ENCODE measurements at regions not wholly inside any gene's neighbourhood (a gene's known extent, or its start where the extent isn't known, plus 50 kb on each side); places are given as distances from the start of the nearest gene placed in this dataset.
"Not testable (repeated sequence)": the region's sequence is repeated elsewhere in the genome, so short reads cannot be mapped to it uniquely, and the experiment has no call there.

DNA sequence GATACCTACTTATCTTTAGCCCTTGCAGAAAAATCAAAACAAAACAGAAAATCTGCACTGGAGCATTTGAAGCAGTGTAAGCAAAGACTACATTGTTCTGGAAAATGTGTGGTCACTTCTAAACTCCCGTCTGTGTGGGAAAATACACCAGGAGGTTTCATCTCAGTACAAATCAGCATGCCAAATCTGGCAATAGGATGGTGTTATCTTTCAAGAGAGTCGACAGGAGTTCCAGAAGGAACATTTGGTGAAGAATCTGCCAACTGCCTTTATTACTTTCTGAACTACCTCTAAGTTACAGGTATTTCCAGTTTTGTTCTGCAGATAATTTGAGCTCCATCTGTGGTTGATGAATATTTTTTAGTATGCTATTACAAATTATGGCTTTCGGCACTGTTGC is 1348.0 kb downstream of the RAPGEF2 start:
- H3K4me3 ChIP-seq (ENCODE audit: low read depth in 1 of 3, low read length in 3 of 3) = no peak overlapping the region
- H3K27me3 ChIP-seq (ENCODE audit: control insufficient read depth in 3 of 3, insufficient read depth in 3 of 3, low read length in 3 of 3) = no peaks in the 10 kb centered on the region
- FAIRE-seq (no peak), DNase-seq (no peak)
- no peak overlapping the region for H3K27ac ChIP-seq (ENCODE audit: low read depth in 1 of 3, low read length in 2 of 3)
- no peaks in the 10 kb centered on the region for H3K9me3 ChIP-seq (ENCODE audit: control insufficient read depth in 2 of 2, insufficient read depth in 1 of 2, low read depth in 1 of 2, low read length in 1 of 2)
- H3K36me3 ChIP-seq (ENCODE audit: control insufficient read depth in 3 of 3, insufficient read depth in 2 of 3, low read depth in 1 of 3, low read length in 3 of 3) = no peaks in the 10 kb centered on the region
- 53 to 68% (median 57%) methylated on average over 3 of the region's 3 CpGs for WGBS, 3 donors
- H3K4me1 ChIP-seq (ENCODE audit: control insufficient read depth in 3 of 3, insufficient read depth in 2 of 3, low read depth in 1 of 3, low read length in 2 of 3) = no peaks in the 10 kb centered on the region

DNA sequence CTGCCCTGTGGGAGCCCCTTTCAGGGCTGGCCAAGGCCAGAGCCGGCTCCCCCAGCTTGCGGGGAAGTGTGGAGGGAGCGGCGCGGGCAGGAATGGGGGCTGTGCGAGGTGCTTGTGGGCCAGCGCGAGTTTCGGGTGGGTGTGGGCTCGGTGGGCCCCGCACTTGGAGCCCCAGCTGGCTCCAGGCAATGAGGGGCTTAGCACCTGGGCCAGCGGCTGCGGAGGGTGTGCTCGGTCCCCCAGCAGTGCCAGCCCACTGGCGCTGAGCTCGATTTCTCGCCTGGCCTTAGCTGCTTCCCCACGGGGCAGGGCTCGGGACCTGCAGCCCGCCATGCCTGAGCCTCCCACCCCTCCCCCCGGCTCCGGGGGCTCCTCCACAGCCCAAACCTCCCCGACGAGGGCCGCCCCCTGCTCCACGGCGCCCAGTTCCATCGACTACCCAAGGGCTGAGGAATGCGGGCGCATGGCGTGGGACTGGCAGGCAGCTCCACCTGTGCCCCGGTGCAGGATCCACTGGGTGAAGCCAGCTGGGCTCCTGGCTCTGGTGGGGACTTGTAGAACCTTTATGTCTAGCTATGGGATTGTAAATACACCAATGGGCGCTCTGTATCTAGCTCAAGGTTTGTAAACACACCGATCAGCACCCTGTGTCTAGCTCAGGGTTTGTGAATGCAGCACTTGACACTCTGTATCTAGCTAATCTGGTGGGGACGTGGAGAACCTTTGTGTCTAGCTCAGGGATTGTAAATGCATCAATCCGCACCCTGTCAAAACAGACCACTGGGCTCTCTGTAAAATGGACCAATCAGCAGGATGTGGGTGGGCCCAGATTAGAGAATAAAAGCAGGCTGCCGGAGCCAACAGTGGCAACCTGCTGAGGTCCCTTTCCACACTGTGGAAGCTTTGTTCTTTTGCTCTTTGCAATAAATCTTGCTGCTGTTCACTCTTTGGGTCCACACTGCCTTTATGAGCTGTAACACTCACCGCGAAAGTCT is 1379.1 kb downstream of the RAPGEF2 start:
- not testable (repeated sequence) for H3K36me3 ChIP-seq (ENCODE audit: control insufficient read depth in 3 of 3, insufficient read depth in 2 of 3, low read depth in 1 of 3, low read length in 3 of 3); H3K4me3 ChIP-seq (ENCODE audit: low read depth in 1 of 3, low read length in 3 of 3); FAIRE-seq; DNase-seq; H3K27ac ChIP-seq (ENCODE audit: low read depth in 1 of 3, low read length in 2 of 3); H3K27me3 ChIP-seq (ENCODE audit: control insufficient read depth in 3 of 3, insufficient read depth in 3 of 3, low read length in 3 of 3); H3K4me1 ChIP-seq (ENCODE audit: control insufficient read depth in 3 of 3, insufficient read depth in 2 of 3, low read depth in 1 of 3, low read length in 2 of 3)
- H3K9me3 ChIP-seq (ENCODE audit: control insufficient read depth in 2 of 2, insufficient read depth in 1 of 2, low read depth in 1 of 2, low read length in 1 of 2) = peaks cover 0 to 13% of the 10 kb centered on the region in 2 donors
- 87 to 92% (median 88%) methylated on average over 29 to 39 of the region's 39 CpGs for WGBS, 3 donors

DNA sequence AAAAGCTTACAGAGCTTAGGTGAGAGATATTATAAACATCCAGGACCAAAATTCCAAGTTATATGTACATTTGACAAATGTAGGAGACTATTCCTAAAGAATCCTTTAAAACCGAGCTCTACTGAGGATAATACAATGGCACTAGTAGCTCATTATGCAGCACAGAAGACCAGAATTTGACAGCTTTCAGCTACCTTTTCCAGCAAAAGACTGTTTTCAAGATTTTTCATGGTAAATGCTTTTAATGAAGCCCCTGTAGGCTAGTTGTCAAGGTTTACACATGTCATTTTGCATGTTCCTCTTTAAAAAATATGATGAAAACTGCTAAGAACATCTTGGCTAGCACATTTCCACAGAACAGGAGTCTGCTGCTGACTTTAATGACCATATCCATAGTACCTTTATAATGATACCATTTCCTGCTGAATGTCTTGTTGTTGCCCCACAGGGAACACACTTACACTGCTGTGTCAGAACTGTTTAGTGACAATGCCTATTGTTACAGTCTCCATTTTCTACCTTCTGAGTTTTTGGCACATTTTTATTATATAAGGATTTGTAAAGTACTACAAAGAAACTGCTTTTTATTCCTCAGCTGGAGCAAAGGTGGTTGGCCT is 1382.3 kb downstream of the RAPGEF2 start:
- 67 to 79% (median 72%) methylated on average over 1 of the region's 1 CpG for WGBS, 3 donors
- H3K9me3 ChIP-seq (ENCODE audit: control insufficient read depth in 2 of 2, insufficient read depth in 1 of 2, low read depth in 1 of 2, low read length in 1 of 2) = peaks cover 0 to 9% of the 10 kb centered on the region in 2 donors
- DNase-seq (no peak), FAIRE-seq (no peak)
- H3K4me3 ChIP-seq (ENCODE audit: low read depth in 1 of 3, low read length in 3 of 3) = no peak overlapping the region
- H3K4me1 ChIP-seq (ENCODE audit: control insufficient read depth in 3 of 3, insufficient read depth in 2 of 3, low read depth in 1 of 3, low read length in 2 of 3) = no peaks in the 10 kb centered on the region
- H3K27ac ChIP-seq (ENCODE audit: low read depth in 1 of 3, low read length in 2 of 3) = no peak overlapping the region
- no peaks in the 10 kb centered on the region for H3K36me3 ChIP-seq (ENCODE audit: control insufficient read depth in 3 of 3, insufficient read depth in 2 of 3, low read depth in 1 of 3, low read length in 3 of 3)
- no peaks in the 10 kb centered on the region for H3K27me3 ChIP-seq (ENCODE audit: control insufficient read depth in 3 of 3, insufficient read depth in 3 of 3, low read length in 3 of 3)

DNA sequence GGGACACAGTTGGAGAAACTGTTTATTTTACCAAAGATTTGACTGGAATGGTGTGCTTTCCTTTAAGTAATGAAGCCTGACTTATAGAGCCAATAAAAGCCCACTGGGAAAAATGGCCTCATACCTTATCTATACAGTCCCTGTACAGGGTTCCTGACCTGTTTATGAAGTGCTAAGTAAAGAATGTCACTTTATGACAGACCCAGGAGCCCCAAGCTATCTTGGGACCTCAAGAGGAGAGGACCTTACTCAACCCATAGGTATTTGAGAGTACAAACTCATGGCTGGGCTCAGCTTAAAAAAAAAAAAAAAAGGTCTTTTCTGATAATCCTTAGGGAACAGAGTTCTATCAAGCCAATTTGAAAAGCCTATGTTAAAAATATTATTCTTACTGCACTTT is 1389.3 kb downstream of the RAPGEF2 start:
- Histone ChIP-seq H3K4me1 (ENCODE audit: control insufficient read depth in 3 of 3, insufficient read depth in 2 of 3, low read depth in 1 of 3, low read length in 2 of 3) (no peaks in the 10 kb centered on the region), H3K4me3 (ENCODE audit: low read depth in 1 of 3, low read length in 3 of 3) (no peak overlapping the region), H3K27ac (ENCODE audit: low read depth in 1 of 3, low read length in 2 of 3) (no peak overlapping the region), H3K9me3 (ENCODE audit: control insufficient read depth in 2 of 2, insufficient read depth in 1 of 2, low read depth in 1 of 2, low read length in 1 of 2) (peaks cover 0 to 6% of the 10 kb centered on the region in 2 donors), H3K36me3 (ENCODE audit: control insufficient read depth in 3 of 3, insufficient read depth in 2 of 3, low read depth in 1 of 3, low read length in 3 of 3) (no peaks in the 10 kb centered on the region), H3K27me3 (ENCODE audit: control insufficient read depth in 3 of 3, insufficient read depth in 3 of 3, low read length in 3 of 3) (no peaks in the 10 kb centered on the region)
- DNase-seq (no peak), FAIRE-seq (no peak)

DNA sequence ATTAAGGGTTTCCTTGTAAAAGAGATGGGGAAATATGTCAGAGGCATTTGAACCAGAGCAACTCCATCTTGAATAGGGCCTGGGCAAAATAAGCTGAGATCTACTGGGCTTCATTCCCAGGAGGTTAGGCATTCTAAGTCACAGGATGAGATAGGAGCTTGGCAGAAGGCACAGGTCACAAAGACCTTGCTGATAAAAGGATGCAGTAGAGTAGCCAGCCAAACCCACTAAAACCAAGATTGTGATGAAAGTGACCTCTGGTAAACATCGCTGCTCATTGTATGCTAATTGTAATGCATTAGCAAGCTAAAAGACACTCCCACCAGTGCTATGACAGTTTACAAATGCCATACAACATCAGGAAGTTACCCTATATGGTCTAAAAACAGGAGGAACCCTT is 1390.3 kb downstream of the RAPGEF2 start:
- DNase-seq = no peak
- H3K27ac ChIP-seq (ENCODE audit: low read depth in 1 of 3, low read length in 2 of 3) = no peak overlapping the region
- H3K4me3 ChIP-seq (ENCODE audit: low read depth in 1 of 3, low read length in 3 of 3) = no peak overlapping the region
- FAIRE-seq = no peak
- H3K36me3 ChIP-seq (ENCODE audit: control insufficient read depth in 3 of 3, insufficient read depth in 2 of 3, low read depth in 1 of 3, low read length in 3 of 3) = no peaks in the 10 kb centered on the region
- peaks cover 0 to 6% of the 10 kb centered on the region in 2 donors for H3K9me3 ChIP-seq (ENCODE audit: control insufficient read depth in 2 of 2, insufficient read depth in 1 of 2, low read depth in 1 of 2, low read length in 1 of 2)
- no peaks in the 10 kb centered on the region for H3K27me3 ChIP-seq (ENCODE audit: control insufficient read depth in 3 of 3, insufficient read depth in 3 of 3, low read length in 3 of 3)
- 87 to 91% (median 89%) methylated on average over 1 of the region's 1 CpG for WGBS, 3 donors
- no peaks in the 10 kb centered on the region for H3K4me1 ChIP-seq (ENCODE audit: control insufficient read depth in 3 of 3, insufficient read depth in 2 of 3, low read depth in 1 of 3, low read length in 2 of 3)

DNA sequence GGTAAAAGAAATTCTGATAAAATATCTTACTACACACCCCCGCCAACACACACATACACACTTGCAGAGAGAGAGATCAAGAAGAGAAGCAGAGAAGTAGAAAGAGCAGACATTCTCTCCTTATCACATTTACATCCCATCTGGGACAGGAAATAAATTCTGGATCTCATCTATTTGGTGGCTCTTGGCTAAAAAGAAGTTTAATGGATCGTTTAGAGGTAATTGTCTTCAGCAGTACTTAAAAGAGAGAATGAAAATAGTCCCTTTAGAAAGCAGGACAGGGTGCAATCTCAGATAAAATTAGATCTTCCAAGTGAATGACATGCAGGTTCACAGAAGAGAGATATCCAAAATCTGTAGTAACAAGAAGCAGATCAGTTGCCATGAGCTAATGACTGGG is 1392.5 kb downstream of the RAPGEF2 start:
- FAIRE-seq = no peak
- Histone ChIP-seq H3K4me1 (ENCODE audit: control insufficient read depth in 3 of 3, insufficient read depth in 2 of 3, low read depth in 1 of 3, low read length in 2 of 3) (no peaks in the 10 kb centered on the region), H3K9me3 (ENCODE audit: control insufficient read depth in 2 of 2, insufficient read depth in 1 of 2, low read depth in 1 of 2, low read length in 1 of 2) (no peaks in the 10 kb centered on the region), H3K27me3 (ENCODE audit: control insufficient read depth in 3 of 3, insufficient read depth in 3 of 3, low read length in 3 of 3) (no peaks in the 10 kb centered on the region), H3K36me3 (ENCODE audit: control insufficient read depth in 3 of 3, insufficient read depth in 2 of 3, low read depth in 1 of 3, low read length in 3 of 3) (no peaks in the 10 kb centered on the region), H3K4me3 (ENCODE audit: low read depth in 1 of 3, low read length in 3 of 3) (no peak overlapping the region), H3K27ac (ENCODE audit: low read depth in 1 of 3, low read length in 2 of 3) (no peak overlapping the region)
- WGBS, 3 donors = 56 to 69% (median 66%) methylated on average over 2 of the region's 2 CpGs
- DNase-seq = no peak

DNA sequence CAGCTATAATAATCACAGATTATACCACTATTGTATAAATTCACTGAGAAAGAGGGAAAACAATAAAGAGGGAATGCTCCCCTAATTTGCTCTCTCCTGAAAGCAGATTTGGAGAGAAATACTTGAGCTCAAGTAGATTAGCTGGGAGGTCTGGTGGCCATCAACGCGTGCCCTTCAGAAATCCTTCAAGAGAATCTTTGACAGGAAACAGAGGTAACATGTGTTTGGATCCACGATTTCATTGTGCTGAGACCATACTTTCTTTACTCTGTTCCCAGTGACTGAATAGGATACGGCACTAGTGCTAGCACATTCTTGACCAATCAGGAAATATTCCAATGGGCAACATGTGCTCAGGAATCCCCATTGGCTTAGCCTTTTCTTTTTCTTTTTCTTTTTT is 1395.3 kb downstream of the RAPGEF2 start:
- 72 to 79% (median 77%) methylated on average over 4 of the region's 4 CpGs for WGBS, 3 donors
- Histone ChIP-seq H3K36me3 (ENCODE audit: control insufficient read depth in 3 of 3, insufficient read depth in 2 of 3, low read depth in 1 of 3, low read length in 3 of 3) (no peaks in the 10 kb centered on the region), H3K4me3 (ENCODE audit: low read depth in 1 of 3, low read length in 3 of 3) (no peak overlapping the region), H3K9me3 (ENCODE audit: control insufficient read depth in 2 of 2, insufficient read depth in 1 of 2, low read depth in 1 of 2, low read length in 1 of 2) (no peaks in the 10 kb centered on the region), H3K27me3 (ENCODE audit: control insufficient read depth in 3 of 3, insufficient read depth in 3 of 3, low read length in 3 of 3) (no peaks in the 10 kb centered on the region), H3K4me1 (ENCODE audit: control insufficient read depth in 3 of 3, insufficient read depth in 2 of 3, low read depth in 1 of 3, low read length in 2 of 3) (no peaks in the 10 kb centered on the region), H3K27ac (ENCODE audit: low read depth in 1 of 3, low read length in 2 of 3) (no peak overlapping the region)
- DNase-seq (no peak), FAIRE-seq (no peak)

DNA sequence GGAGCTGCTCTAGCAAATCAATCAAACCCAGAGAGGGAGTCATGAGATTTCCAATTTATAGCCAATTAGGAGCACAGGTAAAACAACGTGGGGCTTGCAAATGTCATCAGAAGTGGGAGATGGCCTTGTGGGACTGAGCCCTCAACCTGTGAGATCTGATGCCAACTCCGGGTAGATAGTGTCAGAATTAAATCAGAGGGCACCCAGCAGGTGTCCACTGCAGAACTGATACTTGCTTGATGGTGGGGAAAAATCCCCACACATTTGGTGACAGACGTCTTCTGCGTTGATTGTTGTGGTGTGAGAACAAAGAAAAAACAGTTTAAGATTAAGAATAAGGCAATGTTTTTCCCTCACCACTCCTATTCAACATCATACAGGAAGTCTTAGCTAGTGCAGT is 1402.8 kb downstream of the RAPGEF2 start:
- 67 to 81% (median 68%) methylated on average over 4 of the region's 4 CpGs for WGBS, 3 donors
- no peak for DNase-seq
- FAIRE-seq = no peak
- H3K4me1 ChIP-seq (ENCODE audit: control insufficient read depth in 3 of 3, insufficient read depth in 2 of 3, low read depth in 1 of 3, low read length in 2 of 3) = no peaks in the 10 kb centered on the region
- H3K27me3 ChIP-seq (ENCODE audit: control insufficient read depth in 3 of 3, insufficient read depth in 3 of 3, low read length in 3 of 3) = no peaks in the 10 kb centered on the region
- no peaks in the 10 kb centered on the region for H3K9me3 ChIP-seq (ENCODE audit: control insufficient read depth in 2 of 2, insufficient read depth in 1 of 2, low read depth in 1 of 2, low read length in 1 of 2)
- no peak overlapping the region for H3K27ac ChIP-seq (ENCODE audit: low read depth in 1 of 3, low read length in 2 of 3)
- no peak overlapping the region for H3K4me3 ChIP-seq (ENCODE audit: low read depth in 1 of 3, low read length in 3 of 3)
- no peaks in the 10 kb centered on the region for H3K36me3 ChIP-seq (ENCODE audit: control insufficient read depth in 3 of 3, insufficient read depth in 2 of 3, low read depth in 1 of 3, low read length in 3 of 3)
